PC-9 (cell line): ENCODE measurements at regions not wholly inside any gene's neighbourhood (a gene's known extent, or its start where the extent isn't known, plus 50 kb on each side); places are given as distances from the start of the nearest gene placed in this dataset.

Experiments used
- BruUV-seq: library from RNA; stranded (reverse); fragments of 400-500 nt; replicated peaks from 2 replicates; lab custom pipeline; 2021; lab: Mats Ljungman, UMichigan
- CTCF ChIA-PET: fragments of 300-600 bp; sonication (Branson Sonifier 250); formaldehyde crosslinking; loops from one replicate; lab custom pipeline; 2022; ENCODE audit warnings: antibody characterized with exemption; lab: Charles Lee
- POLR2A ChIA-PET: fragments of 300-600 bp; sonication (Branson Sonifier 250); formaldehyde crosslinking; loops from one replicate; lab custom pipeline; 2022; ENCODE audit warnings: antibody characterized with exemption; ENCODE audit not compliant: unreplicated experiment; lab: Charles Lee
- DNase-seq, 2 experiments: peaks; one replicate each; pipeline versions ENCODE4 v3.0.0 to v3.0.0-alpha.2; 2015 to 2022; ENCODE audit warnings: mixed read lengths in 1 of 2
- H2AFZ ChIP-seq: fragments of 200-600 bp; sonication (generic); 2 replicates; pipeline ENCODE4 v1.8.1; 2017; ENCODE audit warnings: antibody characterized with exemption
- H3F3A ChIP-seq: fragments of 200-600 bp; sonication (generic); 2 replicates; pipeline ENCODE4 v1.8.1; 2017; ENCODE audit warnings: antibody characterized with exemption, mild to moderate bottlenecking, low read depth; ENCODE audit not compliant: insufficient read depth
- H3K27ac ChIP-seq: fragments of 200-600 bp; sonication (generic); 2 replicates; pipeline ENCODE4 v1.6.1; 2016; ENCODE audit warnings: mixed run types
- H3K27me3 ChIP-seq: fragments of 200-600 bp; sonication (generic); 2 replicates; pipeline ENCODE4 v1.6.1; 2016; ENCODE audit warnings: low read depth, mixed run types; ENCODE audit not compliant: insufficient read depth
- H3K36me3 ChIP-seq: fragments of 200-600 bp; sonication (generic); 2 replicates; pipeline ENCODE4 v1.6.1; 2016; ENCODE audit warnings: low read depth, mixed run types
- H3K4me1 ChIP-seq: fragments of 200-600 bp; sonication (generic); replicated peaks from 2 replicates; pipeline ENCODE4 v1.6.1; 2016; ENCODE audit warnings: mixed run types; ENCODE audit not compliant: insufficient read depth
- H3K4me2 ChIP-seq: fragments of 200-600 bp; sonication (generic); 2 replicates; pipeline ENCODE4 v1.6.1; 2017; ENCODE audit warnings: mixed run types
- H3K4me3 ChIP-seq: fragments of 200-600 bp; sonication (generic); 2 replicates; pipeline ENCODE4 v1.6.1; 2016; ENCODE audit warnings: mixed run types
- H3K79me2 ChIP-seq: fragments of 200-600 bp; sonication (generic); 2 replicates; pipeline ENCODE4 v1.6.1; 2017; ENCODE audit warnings: low read depth, mixed run types
- H3K9me2 ChIP-seq: fragments of 200-600 bp; sonication (generic); 2 replicates; pipeline ENCODE4 v1.8.1; 2017; ENCODE audit warnings: mild to moderate bottlenecking; ENCODE audit not compliant: insufficient read depth
- H3K9me3 ChIP-seq: fragments of 200-600 bp; sonication (generic); 2 replicates; pipeline ENCODE4 v1.8.1; 2016; ENCODE audit warnings: low read depth; ENCODE audit not compliant: insufficient read depth
- H4K20me1 ChIP-seq: fragments of 200-600 bp; sonication (generic); 2 replicates; pipeline ENCODE4 v1.8.1; 2017; ENCODE audit not compliant: insufficient read depth
- EZH2 ChIP-seq: fragments of 200-600 bp; sonication (generic); IDR thresholded peaks from 2 replicates; pipeline ENCODE4 v1.8.0; 2017; ENCODE audit warnings: antibody characterized with exemption, low read depth
- intact Hi-C: fragments of 100-400 bp; cut with micrococcal nuclease; formaldehyde crosslinking; loops from one replicate; pipeline ENCODE4 v1.10.0; 2022; ENCODE audit not compliant: unreplicated experiment
- TF ChIP-seq, protein P1 (sequence below): fragments of 200-600 bp; sonication (generic); conservative IDR thresholded peaks from 2 replicates; pipeline ENCODE4 v1.6.1; 2017; ENCODE audit warnings: mixed run types, antibody characterized with exemption, mild to moderate bottlenecking, moderate library complexity

DNA sequence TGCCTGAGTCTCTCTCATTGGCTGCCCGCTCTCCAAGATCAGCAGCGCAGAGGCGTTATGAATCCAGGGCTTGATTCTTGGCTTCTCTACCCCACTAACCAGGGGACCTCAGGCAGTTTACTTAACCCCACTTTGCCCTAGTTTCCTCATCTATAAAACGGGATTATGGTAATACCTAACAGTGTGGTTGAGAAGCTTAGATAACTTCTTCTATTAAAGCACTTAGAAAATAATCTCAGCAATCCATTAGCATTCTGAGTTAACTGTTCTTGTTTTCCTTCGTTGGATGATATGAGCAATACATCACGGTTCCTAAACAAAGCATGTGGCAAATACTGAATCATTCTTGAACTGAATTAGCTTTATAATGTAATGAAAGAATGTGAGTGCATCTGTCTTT, 116.3 kb upstream of the FKBP1C start:
- H3F3A ChIP-seq, result no peaks in the 10 kb centered on the region
- no peaks in the 10 kb centered on the region for H3K36me3 ChIP-seq
- ChIA-PET POLR2A (no interaction called here), CTCF (no interaction called here)
- BruUV-seq, result no TSS peak
- no peak overlapping the region for H3K4me3 ChIP-seq
- no peaks in the 10 kb centered on the region for H3K4me1 ChIP-seq
- H3K9me3 ChIP-seq, result no peaks in the 10 kb centered on the region
- no peak overlapping the region for H3K27ac ChIP-seq
- H2AFZ ChIP-seq, result 0 out of 2 replicates have a peak overlapping the region, but pooled peaks have one; percentile 33
- H3K9me2 ChIP-seq, result no peaks in the 10 kb centered on the region
- no peaks in the 10 kb centered on the region for H3K79me2 ChIP-seq
- intact Hi-C loops, result no loop called here
- DNase-seq, result no peak
- H4K20me1 ChIP-seq, result no peaks in the 10 kb centered on the region
- no peaks in the 10 kb centered on the region for H3K27me3 ChIP-seq
- no peak for TF ChIP-seq EZH2
- TF ChIP-seq, protein P1, sequence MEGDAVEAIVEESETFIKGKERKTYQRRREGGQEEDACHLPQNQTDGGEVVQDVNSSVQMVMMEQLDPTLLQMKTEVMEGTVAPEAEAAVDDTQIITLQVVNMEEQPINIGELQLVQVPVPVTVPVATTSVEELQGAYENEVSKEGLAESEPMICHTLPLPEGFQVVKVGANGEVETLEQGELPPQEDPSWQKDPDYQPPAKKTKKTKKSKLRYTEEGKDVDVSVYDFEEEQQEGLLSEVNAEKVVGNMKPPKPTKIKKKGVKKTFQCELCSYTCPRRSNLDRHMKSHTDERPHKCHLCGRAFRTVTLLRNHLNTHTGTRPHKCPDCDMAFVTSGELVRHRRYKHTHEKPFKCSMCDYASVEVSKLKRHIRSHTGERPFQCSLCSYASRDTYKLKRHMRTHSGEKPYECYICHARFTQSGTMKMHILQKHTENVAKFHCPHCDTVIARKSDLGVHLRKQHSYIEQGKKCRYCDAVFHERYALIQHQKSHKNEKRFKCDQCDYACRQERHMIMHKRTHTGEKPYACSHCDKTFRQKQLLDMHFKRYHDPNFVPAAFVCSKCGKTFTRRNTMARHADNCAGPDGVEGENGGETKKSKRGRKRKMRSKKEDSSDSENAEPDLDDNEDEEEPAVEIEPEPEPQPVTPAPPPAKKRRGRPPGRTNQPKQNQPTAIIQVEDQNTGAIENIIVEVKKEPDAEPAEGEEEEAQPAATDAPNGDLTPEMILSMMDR, result no peak
- no peak overlapping the region for H3K4me2 ChIP-seq

DNA sequence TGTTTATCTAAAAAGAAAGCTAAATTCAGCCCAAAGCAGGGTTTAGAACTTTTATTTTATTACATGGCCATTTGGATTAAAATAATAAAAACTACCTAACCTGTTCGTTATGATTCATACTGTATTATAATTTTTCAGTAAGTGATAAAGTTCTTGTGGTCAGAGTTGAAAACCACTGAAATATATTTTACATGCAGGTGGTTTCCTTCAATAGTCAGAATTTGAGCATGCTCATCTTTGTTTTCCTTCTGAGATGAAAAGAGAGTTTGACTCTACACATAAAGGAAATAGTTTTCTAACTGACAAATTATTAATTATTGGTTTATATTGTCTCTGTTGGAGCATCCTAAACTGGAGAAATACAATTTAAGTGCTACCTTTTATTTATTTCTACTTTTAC, 114.0 kb upstream of the FKBP1C start:
- no peaks in the 10 kb centered on the region for H3K4me1 ChIP-seq
- no peak overlapping the region for H3K27ac ChIP-seq
- H3K4me2 ChIP-seq, result no peak overlapping the region
- ChIA-PET POLR2A (no interaction called here), CTCF (no interaction called here)
- H2AFZ ChIP-seq, result no peak overlapping the region
- H3K4me3 ChIP-seq, result no peak overlapping the region
- H3K36me3 ChIP-seq, result no peaks in the 10 kb centered on the region
- intact Hi-C loops, result no loop called here
- H3K9me2 ChIP-seq, result no peaks in the 10 kb centered on the region
- no TSS peak for BruUV-seq
- no peaks in the 10 kb centered on the region for H3K9me3 ChIP-seq
- H3K79me2 ChIP-seq, result no peaks in the 10 kb centered on the region
- no peak for DNase-seq
- H3K27me3 ChIP-seq, result no peaks in the 10 kb centered on the region
- H3F3A ChIP-seq, result no peaks in the 10 kb centered on the region
- H4K20me1 ChIP-seq, result no peaks in the 10 kb centered on the region
- TF ChIP-seq, protein P1, result no peak
- no peak for TF ChIP-seq EZH2

DNA sequence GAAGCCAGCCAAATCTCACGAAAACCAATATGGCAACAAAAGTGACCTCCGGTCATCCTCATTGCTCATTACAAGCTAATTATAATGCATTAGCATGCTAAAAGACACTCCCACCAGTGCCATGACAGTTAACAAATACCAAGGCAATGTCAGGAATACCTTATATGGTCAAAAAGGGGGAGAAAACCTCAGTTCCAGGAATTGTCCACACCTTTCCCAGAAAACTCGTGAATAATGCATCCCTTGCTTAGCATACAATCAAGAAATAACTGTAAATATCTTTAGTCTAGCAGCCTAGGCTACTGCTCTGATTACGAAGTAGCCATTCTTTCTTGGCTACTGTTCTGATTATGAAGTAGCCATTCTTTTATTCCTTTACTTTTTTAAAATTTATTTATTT, 112.5 kb upstream of the FKBP1C start:
- no peaks in the 10 kb centered on the region for H3K27me3 ChIP-seq
- no peak for TF ChIP-seq EZH2
- TF ChIP-seq, protein P1, result no peak
- H3K79me2 ChIP-seq, result no peaks in the 10 kb centered on the region
- H3F3A ChIP-seq, result no peaks in the 10 kb centered on the region
- no peaks in the 10 kb centered on the region for H3K4me1 ChIP-seq
- no peaks in the 10 kb centered on the region for H3K9me3 ChIP-seq
- H3K36me3 ChIP-seq, result no peaks in the 10 kb centered on the region
- intact Hi-C loops, result no loop called here
- no peak for DNase-seq
- BruUV-seq, result no TSS peak
- no peak overlapping the region for H3K27ac ChIP-seq
- no peak overlapping the region for H2AFZ ChIP-seq
- no peak overlapping the region for H3K4me2 ChIP-seq
- no peaks in the 10 kb centered on the region for H3K9me2 ChIP-seq
- POLR2A ChIA-PET, result no interaction called here
- no peak overlapping the region for H3K4me3 ChIP-seq
- H4K20me1 ChIP-seq, result no peaks in the 10 kb centered on the region
- CTCF ChIA-PET, result no interaction called here
